ENCODE measurements at regions not wholly inside any gene's neighbourhood (a gene's known extent, or its start where the extent isn't known, plus 50 kb on each side); places are given as distances from the start of the nearest gene placed in this dataset.

DNA sequence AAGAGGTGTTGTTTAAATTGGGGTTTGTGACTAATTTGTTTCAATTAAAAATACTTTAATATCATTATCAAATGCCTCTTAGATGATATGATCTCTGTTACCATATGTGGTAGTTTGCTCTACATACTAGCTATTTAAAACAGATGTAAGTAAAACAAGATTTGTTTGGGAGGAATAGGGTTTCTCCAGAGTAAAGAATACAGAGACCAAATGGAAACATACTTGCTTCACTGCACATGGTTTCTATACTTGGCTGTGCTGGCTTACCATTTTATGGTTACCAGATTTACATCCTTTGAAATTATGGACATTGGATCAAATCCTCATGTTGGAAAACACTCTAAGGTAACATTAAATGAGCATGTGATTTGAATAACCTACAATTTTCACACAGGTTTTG, 588.3 kb downstream of the CD109 start:
- H3K79me2 ChIP-seq (replicated peaks; ENCODE audit: insufficient read depth) = no peaks in the 10 kb centered on the region
- no peak overlapping the region for H3K4me2 ChIP-seq
- Mint-ChIP-seq H3K4me3 (no peak overlapping the region), H3K9me3 (peaks cover 2% of the 10 kb centered on the region; the same call in 1 of the 3 replicates), H3K4me1 (0 out of 3 replicates have a peak, but pooled peaks cover 2% of the 10 kb centered on the region), H3K36me3 (ENCODE audit: low read depth) (no peaks in the 10 kb centered on the region), H3K27me3 (ENCODE audit: insufficient read depth, low read depth, poor library complexity) (peaks cover 2% of the 10 kb centered on the region), H3K27ac (no peak overlapping the region)
- H3K27ac ChIP-seq (ENCODE audit: low read depth) = no peak overlapping the region
- TF ChIP-seq, protein P1, sequence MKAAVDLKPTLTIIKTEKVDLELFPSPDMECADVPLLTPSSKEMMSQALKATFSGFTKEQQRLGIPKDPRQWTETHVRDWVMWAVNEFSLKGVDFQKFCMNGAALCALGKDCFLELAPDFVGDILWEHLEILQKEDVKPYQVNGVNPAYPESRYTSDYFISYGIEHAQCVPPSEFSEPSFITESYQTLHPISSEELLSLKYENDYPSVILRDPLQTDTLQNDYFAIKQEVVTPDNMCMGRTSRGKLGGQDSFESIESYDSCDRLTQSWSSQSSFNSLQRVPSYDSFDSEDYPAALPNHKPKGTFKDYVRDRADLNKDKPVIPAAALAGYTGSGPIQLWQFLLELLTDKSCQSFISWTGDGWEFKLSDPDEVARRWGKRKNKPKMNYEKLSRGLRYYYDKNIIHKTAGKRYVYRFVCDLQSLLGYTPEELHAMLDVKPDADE (IDR thresholded peaks at IDR 0.05) = no peak
- TF ChIP-seq, protein P2, sequence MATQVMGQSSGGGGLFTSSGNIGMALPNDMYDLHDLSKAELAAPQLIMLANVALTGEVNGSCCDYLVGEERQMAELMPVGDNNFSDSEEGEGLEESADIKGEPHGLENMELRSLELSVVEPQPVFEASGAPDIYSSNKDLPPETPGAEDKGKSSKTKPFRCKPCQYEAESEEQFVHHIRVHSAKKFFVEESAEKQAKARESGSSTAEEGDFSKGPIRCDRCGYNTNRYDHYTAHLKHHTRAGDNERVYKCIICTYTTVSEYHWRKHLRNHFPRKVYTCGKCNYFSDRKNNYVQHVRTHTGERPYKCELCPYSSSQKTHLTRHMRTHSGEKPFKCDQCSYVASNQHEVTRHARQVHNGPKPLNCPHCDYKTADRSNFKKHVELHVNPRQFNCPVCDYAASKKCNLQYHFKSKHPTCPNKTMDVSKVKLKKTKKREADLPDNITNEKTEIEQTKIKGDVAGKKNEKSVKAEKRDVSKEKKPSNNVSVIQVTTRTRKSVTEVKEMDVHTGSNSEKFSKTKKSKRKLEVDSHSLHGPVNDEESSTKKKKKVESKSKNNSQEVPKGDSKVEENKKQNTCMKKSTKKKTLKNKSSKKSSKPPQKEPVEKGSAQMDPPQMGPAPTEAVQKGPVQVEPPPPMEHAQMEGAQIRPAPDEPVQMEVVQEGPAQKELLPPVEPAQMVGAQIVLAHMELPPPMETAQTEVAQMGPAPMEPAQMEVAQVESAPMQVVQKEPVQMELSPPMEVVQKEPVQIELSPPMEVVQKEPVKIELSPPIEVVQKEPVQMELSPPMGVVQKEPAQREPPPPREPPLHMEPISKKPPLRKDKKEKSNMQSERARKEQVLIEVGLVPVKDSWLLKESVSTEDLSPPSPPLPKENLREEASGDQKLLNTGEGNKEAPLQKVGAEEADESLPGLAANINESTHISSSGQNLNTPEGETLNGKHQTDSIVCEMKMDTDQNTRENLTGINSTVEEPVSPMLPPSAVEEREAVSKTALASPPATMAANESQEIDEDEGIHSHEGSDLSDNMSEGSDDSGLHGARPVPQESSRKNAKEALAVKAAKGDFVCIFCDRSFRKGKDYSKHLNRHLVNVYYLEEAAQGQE (IDR thresholded peaks at IDR 0.05; ENCODE audit: unreplicated experiment) = no peak
- TF ChIP-seq, protein P3, sequence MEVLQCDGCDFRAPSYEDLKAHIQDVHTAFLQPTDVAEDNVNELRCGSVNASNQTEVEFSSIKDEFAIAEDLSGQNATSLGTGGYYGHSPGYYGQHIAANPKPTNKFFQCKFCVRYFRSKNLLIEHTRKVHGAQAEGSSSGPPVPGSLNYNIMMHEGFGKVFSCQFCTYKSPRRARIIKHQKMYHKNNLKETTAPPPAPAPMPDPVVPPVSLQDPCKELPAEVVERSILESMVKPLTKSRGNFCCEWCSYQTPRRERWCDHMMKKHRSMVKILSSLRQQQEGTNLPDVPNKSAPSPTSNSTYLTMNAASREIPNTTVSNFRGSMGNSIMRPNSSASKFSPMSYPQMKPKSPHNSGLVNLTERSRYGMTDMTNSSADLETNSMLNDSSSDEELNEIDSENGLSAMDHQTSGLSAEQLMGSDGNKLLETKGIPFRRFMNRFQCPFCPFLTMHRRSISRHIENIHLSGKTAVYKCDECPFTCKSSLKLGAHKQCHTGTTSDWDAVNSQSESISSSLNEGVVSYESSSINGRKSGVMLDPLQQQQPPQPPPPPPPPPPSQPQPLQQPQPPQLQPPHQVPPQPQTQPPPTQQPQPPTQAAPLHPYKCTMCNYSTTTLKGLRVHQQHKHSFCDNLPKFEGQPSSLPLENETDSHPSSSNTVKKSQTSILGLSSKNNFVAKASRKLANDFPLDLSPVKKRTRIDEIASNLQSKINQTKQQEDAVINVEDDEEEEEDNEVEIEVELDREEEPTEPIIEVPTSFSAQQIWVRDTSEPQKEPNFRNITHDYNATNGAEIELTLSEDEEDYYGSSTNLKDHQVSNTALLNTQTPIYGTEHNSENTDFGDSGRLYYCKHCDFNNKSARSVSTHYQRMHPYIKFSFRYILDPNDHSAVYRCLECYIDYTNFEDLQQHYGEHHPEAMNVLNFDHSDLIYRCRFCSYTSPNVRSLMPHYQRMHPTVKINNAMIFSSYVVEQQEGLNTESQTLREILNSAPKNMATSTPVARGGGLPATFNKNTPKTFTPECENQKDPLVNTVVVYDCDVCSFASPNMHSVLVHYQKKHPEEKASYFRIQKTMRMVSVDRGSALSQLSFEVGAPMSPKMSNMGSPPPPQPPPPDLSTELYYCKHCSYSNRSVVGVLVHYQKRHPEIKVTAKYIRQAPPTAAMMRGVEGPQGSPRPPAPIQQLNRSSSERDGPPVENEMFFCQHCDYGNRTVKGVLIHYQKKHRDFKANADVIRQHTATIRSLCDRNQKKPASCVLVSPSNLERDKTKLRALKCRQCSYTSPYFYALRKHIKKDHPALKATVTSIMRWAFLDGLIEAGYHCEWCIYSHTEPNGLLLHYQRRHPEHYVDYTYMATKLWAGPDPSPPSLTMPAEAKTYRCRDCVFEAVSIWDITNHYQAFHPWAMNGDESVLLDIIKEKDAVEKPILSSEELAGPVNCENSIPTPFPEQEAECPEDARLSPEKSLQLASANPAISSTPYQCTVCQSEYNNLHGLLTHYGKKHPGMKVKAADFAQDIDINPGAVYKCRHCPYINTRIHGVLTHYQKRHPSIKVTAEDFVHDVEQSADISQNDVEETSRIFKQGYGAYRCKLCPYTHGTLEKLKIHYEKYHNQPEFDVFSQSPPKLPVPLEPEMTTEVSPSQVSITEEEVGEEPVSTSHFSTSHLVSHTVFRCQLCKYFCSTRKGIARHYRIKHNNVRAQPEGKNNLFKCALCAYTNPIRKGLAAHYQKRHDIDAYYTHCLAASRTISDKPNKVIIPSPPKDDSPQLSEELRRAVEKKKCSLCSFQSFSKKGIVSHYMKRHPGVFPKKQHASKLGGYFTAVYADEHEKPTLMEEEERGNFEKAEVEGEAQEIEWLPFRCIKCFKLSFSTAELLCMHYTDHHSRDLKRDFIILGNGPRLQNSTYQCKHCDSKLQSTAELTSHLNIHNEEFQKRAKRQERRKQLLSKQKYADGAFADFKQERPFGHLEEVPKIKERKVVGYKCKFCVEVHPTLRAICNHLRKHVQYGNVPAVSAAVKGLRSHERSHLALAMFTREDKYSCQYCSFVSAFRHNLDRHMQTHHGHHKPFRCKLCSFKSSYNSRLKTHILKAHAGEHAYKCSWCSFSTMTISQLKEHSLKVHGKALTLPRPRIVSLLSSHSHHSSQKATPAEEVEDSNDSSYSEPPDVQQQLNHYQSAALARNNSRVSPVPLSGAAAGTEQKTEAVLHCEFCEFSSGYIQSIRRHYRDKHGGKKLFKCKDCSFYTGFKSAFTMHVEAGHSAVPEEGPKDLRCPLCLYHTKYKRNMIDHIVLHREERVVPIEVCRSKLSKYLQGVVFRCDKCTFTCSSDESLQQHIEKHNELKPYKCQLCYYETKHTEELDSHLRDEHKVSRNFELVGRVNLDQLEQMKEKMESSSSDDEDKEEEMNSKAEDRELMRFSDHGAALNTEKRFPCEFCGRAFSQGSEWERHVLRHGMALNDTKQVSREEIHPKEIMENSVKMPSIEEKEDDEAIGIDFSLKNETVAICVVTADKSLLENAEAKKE (CRISPR knock-in tag; IDR thresholded peaks at IDR 0.05) = no peak
- TF ChIP-seq ZNF114 (CRISPR knock-in tag; IDR thresholded peaks at IDR 0.05) (no peak), JUNB (IDR thresholded peaks at IDR 0.05; ENCODE audit: unreplicated experiment) (no peak), EZH2 (IDR thresholded peaks at IDR 0.05; ENCODE audit: low read depth, unreplicated experiment) (no peak), EZH2phosphoT487 (IDR thresholded peaks at IDR 0.05; ENCODE audit: unreplicated experiment) (no peak), ZNF331 (CRISPR knock-in tag; IDR thresholded peaks at IDR 0.05; ENCODE audit: low read depth) (no peak), NANOG (IDR thresholded peaks at IDR 0.05; ENCODE audit: borderline replicate concordance) (no peak), STAT1 (IDR thresholded peaks at IDR 0.05; ENCODE audit: unreplicated experiment) (no peak), POLR2AphosphoS5 (IDR thresholded peaks at IDR 0.05; ENCODE audit: low read depth) (no peak), CREB1 (CRISPR knock-in tag; IDR thresholded peaks at IDR 0.05; ENCODE audit: low read depth) (no peak)
- TF ChIP-seq, protein P4, sequence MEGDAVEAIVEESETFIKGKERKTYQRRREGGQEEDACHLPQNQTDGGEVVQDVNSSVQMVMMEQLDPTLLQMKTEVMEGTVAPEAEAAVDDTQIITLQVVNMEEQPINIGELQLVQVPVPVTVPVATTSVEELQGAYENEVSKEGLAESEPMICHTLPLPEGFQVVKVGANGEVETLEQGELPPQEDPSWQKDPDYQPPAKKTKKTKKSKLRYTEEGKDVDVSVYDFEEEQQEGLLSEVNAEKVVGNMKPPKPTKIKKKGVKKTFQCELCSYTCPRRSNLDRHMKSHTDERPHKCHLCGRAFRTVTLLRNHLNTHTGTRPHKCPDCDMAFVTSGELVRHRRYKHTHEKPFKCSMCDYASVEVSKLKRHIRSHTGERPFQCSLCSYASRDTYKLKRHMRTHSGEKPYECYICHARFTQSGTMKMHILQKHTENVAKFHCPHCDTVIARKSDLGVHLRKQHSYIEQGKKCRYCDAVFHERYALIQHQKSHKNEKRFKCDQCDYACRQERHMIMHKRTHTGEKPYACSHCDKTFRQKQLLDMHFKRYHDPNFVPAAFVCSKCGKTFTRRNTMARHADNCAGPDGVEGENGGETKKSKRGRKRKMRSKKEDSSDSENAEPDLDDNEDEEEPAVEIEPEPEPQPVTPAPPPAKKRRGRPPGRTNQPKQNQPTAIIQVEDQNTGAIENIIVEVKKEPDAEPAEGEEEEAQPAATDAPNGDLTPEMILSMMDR (conservative IDR thresholded peaks at IDR 0.05; ENCODE audit: low read depth in 2 of 2) = no peak
- no peaks in the 10 kb centered on the region for H3K36me3 ChIP-seq (ENCODE audit: insufficient read depth)
- H4K20me1 ChIP-seq (replicated peaks; ENCODE audit: insufficient read depth) = no peaks in the 10 kb centered on the region
- H3K4me3 ChIP-seq = no peak overlapping the region
- ATAC-seq = no peak
- no peaks in the 10 kb centered on the region for H3K9me2 ChIP-seq (ENCODE audit: insufficient read depth)
- H2AFZ ChIP-seq = no peak overlapping the region
- DNase-seq (ENCODE audit: low spot score) = no peak
- no peaks in the 10 kb centered on the region for H3K4me1 ChIP-seq (ENCODE audit: insufficient read depth)
- no peaks in the 10 kb centered on the region for H3K27me3 ChIP-seq (ENCODE audit: insufficient read depth)
- H3F3A ChIP-seq (replicated peaks; ENCODE audit: low read depth) = no peaks in the 10 kb centered on the region

All from GM23338 (cell line).